NCI-H345 (cell line): ENCODE measurements at regions not wholly inside any gene's neighbourhood (a gene's known extent, or its start where the extent isn't known, plus 50 kb on each side); places are given as distances from the start of the nearest gene placed in this dataset.
"Not testable (repeated sequence)": the region's sequence is repeated elsewhere in the genome, so short reads cannot be mapped to it uniquely, and the experiment has no call there.

Experiments used
- DNase-seq: peaks from one replicate; lab custom pipeline; 2025; lab: John Stamatoyannopoulos, UW

- DNase-seq = no peak
Measured at GRCh38 chr2:155904720-155905119, 427.8 kb downstream of the NR4A2 start.

GRCh38 chr2:155902635-155903034 is 429.9 kb downstream of the NR4A2 start:
- no peak for DNase-seq

- DNase-seq = no peak
Measured at GRCh38 chr2:155895016-155895415, 437.5 kb downstream of the NR4A2 start.

GRCh38 chr2:155880382-155880781 is 452.1 kb downstream of the NR4A2 start:
- DNase-seq = not testable (repeated sequence)

- not testable (repeated sequence) for DNase-seq
Measured at GRCh38 chr2:155879900-155880299, 452.6 kb downstream of the NR4A2 start.

- DNase-seq = no peak
Measured at GRCh38 chr2:155872396-155872795, 460.1 kb downstream of the NR4A2 start.

GRCh38 chr2:155871940-155872339 is 460.6 kb downstream of the NR4A2 start:
- no peak for DNase-seq

GRCh38 chr2:155867564-155867963 is 465.0 kb downstream of the NR4A2 start:
- no peak for DNase-seq

- DNase-seq = no peak
Measured at GRCh38 chr2:155866477-155866876, 466.0 kb downstream of the NR4A2 start.

GRCh38 chr2:155852156-155852555 is 480.4 kb downstream of the NR4A2 start:
- DNase-seq = no peak

GRCh38 chr2:155846259-155846658 is 486.3 kb downstream of the NR4A2 start:
- no peak for DNase-seq

GRCh38 chr2:155844461-155844860 is 488.1 kb downstream of the NR4A2 start:
- no peak for DNase-seq

GRCh38 chr2:155842103-155842502 is 490.4 kb downstream of the NR4A2 start:
- no peak for DNase-seq

GRCh38 chr2:155841442-155841841 is 491.1 kb downstream of the NR4A2 start:
- no peak for DNase-seq

- DNase-seq = no peak
Measured at GRCh38 chr2:155840661-155841060, 491.9 kb downstream of the NR4A2 start.

GRCh38 chr2:155839991-155840390 is 492.5 kb downstream of the NR4A2 start:
- DNase-seq = no peak

- no peak for DNase-seq
Measured at GRCh38 chr2:155839436-155839835, 493.1 kb downstream of the NR4A2 start.

GRCh38 chr2:155836439-155836838 is 496.1 kb downstream of the NR4A2 start:
- no peak for DNase-seq

- no peak for DNase-seq
Measured at GRCh38 chr2:155830817-155831579, 501.5 kb downstream of the NR4A2 start.

GRCh38 chr2:155830351-155830750 is 502.2 kb downstream of the NR4A2 start:
- DNase-seq = no peak

GRCh38 chr2:155825876-155826275 is 506.6 kb downstream of the NR4A2 start:
- no peak for DNase-seq

- DNase-seq = no peak
Measured at GRCh38 chr2:155815851-155816250, 516.7 kb downstream of the NR4A2 start.

- DNase-seq = no peak
Measured at GRCh38 chr2:155815275-155815674, 517.2 kb downstream of the NR4A2 start.

GRCh38 chr2:155810411-155810810 is 522.1 kb downstream of the NR4A2 start:
- DNase-seq = no peak
